Fibroblast of lung (primary cell): ENCODE measurements at regions not wholly inside any gene's neighbourhood (a gene's known extent, or its start where the extent isn't known, plus 50 kb on each side); places are given as distances from the start of the nearest gene placed in this dataset.

Experiments used
- DNase-seq, 2 donors: peaks; one replicate each; pipeline versions ENCODE4 v3.0.0 to v3.0.0-alpha.2; 2010; ENCODE audit warnings: low read depth in 2 of 2
- H2AFZ ChIP-seq: 2 replicates; pipeline ENCODE4 v1.5.1; 2012; ENCODE audit warnings: low read length, control low read depth, inconsistent platforms
- H3K27ac ChIP-seq: 2 replicates; pipeline ENCODE4 v1.5.1; 2011; ENCODE audit warnings: low read length, control low read depth; ENCODE audit not compliant: insufficient read depth
- H3K27me3 ChIP-seq: 2 replicates; pipeline ENCODE4 v1.5.1; 2011; ENCODE audit warnings: mild to moderate bottlenecking, low read length; ENCODE audit not compliant: control insufficient read depth, insufficient read depth
- H3K36me3 ChIP-seq: 2 replicates; pipeline ENCODE4 v1.5.1; 2011; ENCODE audit warnings: low read length; ENCODE audit not compliant: control insufficient read depth, insufficient read depth
- H3K4me1 ChIP-seq: 2 replicates; pipeline ENCODE4 v1.5.1; 2011; ENCODE audit warnings: low read length; ENCODE audit not compliant: control insufficient read depth, insufficient read depth; ENCODE audit errors: extremely low read depth
- H3K4me2 ChIP-seq: 2 replicates; pipeline ENCODE4 v1.5.1; 2011; ENCODE audit warnings: low read length, control low read depth; ENCODE audit not compliant: insufficient read depth; ENCODE audit errors: extremely low read depth
- H3K4me3 ChIP-seq, 4 experiments: fragments of 200-600 bp in 1 of 4; sonication (generic) in 1 of 4; replicated peaks in 1 of 4; 2 replicates each; pipeline ENCODE4 v1.5.1; 2011 to 2016; ENCODE audit warnings: low read length in 4 of 4, low read depth in 3 of 4, mild to moderate bottlenecking in 3 of 4, control low read depth in 2 of 4, inconsistent platforms in 1 of 4, mixed read lengths in 1 of 4; ENCODE audit not compliant: insufficient read depth in 1 of 4; ENCODE audit errors: control extremely low read depth in 1 of 4
- H3K79me2 ChIP-seq: 2 replicates; pipeline ENCODE4 v1.5.1; 2012; ENCODE audit warnings: mild to moderate bottlenecking, low read length, inconsistent platforms; ENCODE audit not compliant: control insufficient read depth, insufficient read depth
- H3K9ac ChIP-seq: 2 replicates; pipeline ENCODE4 v1.5.1; 2011; ENCODE audit warnings: mild to moderate bottlenecking, low read length, control low read depth; ENCODE audit not compliant: insufficient read depth
- H3K9me3 ChIP-seq: 2 replicates; pipeline ENCODE4 v1.5.1; 2012; ENCODE audit warnings: low read depth, low read length; ENCODE audit not compliant: control insufficient read depth, insufficient read depth
- H4K20me1 ChIP-seq: 2 replicates; pipeline ENCODE4 v1.5.1; 2011; ENCODE audit warnings: low read length; ENCODE audit not compliant: control insufficient read depth, insufficient read depth; ENCODE audit errors: extremely low read depth
- EZH2 ChIP-seq: IDR thresholded peaks from 2 replicates; pipeline ENCODE4 v1.5.1; 2012; ENCODE audit warnings: low read length, control low read depth, mild to moderate bottlenecking; ENCODE audit errors: missing control alignments
- TF ChIP-seq, protein P1 (sequence below), 2 donors: IDR thresholded peaks in 1 of 2; conservative IDR thresholded peaks in 1 of 2; 1 replicate in 1 of 2; 2 replicates in 1 of 2; pipeline ENCODE4 v1.5.1; 2011 to 2012; ENCODE audit warnings: low read length in 2 of 2, control low read depth in 1 of 2, inconsistent platforms in 1 of 2, low read depth in 1 of 2, mild to moderate bottlenecking in 1 of 2

DNA sequence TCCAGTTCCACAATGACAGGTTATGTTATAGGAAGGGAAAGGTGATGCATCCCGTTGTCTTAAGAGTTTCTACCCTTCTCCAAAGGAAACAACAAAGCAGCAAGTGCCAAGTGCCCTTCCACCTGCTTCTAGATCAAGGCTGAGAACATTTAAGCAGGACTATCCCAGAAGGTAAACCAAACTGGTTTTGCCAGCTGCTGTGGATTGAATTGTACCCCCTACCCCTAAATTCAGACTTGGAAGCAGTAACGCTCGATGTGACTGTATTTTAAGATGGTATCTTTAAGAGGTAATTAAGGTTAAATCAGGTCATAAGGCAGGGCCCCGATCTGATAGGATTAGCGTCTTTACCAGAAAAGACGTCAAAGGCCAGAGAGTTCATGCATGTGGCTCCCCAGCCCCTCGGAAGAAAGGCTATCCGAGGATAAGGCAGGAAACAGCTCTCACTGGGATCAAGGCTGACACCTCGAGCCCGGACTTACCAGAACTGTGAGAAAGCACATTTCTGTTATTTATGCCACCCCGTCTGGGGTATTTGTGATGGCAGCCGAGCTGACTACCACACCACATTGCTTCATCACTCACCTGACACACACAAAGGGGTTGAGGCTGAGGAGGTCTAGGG is 179.1 kb upstream of the RAI14 start:
- Histone ChIP-seq H3K27ac (no peak overlapping the region), H3K79me2 (no peaks in the 10 kb centered on the region), H3K27me3 (peaks cover 11% of the 10 kb centered on the region), H4K20me1 (no peaks in the 10 kb centered on the region), H3K4me3 (no peak overlapping the region), H3K4me2 (no peak overlapping the region), H3K36me3 (no peaks in the 10 kb centered on the region), H3K9me3 (no peaks in the 10 kb centered on the region), H3K9ac (no peak overlapping the region), H3K4me1 (no peaks in the 10 kb centered on the region), H2AFZ (no peak overlapping the region)
- TF ChIP-seq EZH2: no peak
- TF ChIP-seq, protein P1, sequence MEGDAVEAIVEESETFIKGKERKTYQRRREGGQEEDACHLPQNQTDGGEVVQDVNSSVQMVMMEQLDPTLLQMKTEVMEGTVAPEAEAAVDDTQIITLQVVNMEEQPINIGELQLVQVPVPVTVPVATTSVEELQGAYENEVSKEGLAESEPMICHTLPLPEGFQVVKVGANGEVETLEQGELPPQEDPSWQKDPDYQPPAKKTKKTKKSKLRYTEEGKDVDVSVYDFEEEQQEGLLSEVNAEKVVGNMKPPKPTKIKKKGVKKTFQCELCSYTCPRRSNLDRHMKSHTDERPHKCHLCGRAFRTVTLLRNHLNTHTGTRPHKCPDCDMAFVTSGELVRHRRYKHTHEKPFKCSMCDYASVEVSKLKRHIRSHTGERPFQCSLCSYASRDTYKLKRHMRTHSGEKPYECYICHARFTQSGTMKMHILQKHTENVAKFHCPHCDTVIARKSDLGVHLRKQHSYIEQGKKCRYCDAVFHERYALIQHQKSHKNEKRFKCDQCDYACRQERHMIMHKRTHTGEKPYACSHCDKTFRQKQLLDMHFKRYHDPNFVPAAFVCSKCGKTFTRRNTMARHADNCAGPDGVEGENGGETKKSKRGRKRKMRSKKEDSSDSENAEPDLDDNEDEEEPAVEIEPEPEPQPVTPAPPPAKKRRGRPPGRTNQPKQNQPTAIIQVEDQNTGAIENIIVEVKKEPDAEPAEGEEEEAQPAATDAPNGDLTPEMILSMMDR (conservative IDR thresholded peaks at IDR 0.05 in 1 of 2, IDR thresholded peaks at IDR 0.05 in 1 of 2; ENCODE audit: low read depth in 1 of 2, low read length in 2 of 2): no peak
- DNase-seq: no peak

DNA sequence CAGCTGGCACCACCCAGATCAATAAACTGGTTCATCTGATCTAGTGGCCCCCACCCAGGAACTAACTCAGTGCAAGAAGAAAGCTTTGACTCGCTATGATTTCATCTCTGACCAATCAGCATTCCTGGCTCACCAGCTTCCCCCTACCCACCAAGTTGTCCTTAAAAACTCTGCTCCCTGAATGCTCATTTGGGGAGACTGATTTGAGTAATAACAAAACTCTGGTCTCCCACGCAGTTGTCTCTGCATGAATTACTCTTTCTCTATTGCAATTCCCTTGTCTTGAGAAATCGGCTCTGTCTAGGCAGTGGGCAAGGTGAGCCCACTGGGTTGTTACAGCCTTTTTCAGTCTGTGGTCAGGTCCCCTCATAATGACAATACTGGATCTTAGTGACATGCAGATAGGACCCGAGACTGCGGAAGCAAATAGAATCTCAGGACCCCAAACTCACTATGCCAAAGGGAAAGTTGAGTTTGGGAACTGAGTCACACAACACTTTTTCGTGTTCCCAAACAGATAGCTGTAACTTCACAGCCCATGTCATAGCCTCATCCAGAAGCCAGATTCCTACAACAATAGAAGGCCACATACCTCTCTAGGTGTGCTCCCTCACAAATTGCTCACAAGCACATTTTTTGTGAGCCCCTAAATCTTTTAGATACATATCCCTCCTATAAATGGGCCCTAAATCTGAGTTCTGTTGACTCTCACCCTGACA is 175.2 kb upstream of the RAI14 start:
- Histone ChIP-seq H3K9me3 (no peaks in the 10 kb centered on the region), H3K4me1 (no peaks in the 10 kb centered on the region), H3K27ac (no peak overlapping the region), H3K79me2 (no peaks in the 10 kb centered on the region), H2AFZ (no peak overlapping the region), H3K36me3 (no peaks in the 10 kb centered on the region), H3K4me3 (no peak overlapping the region), H3K4me2 (no peak overlapping the region), H3K27me3 (peaks cover 11% of the 10 kb centered on the region), H3K9ac (no peak overlapping the region), H4K20me1 (no peaks in the 10 kb centered on the region)
- DNase-seq: no peak
- no peak for TF ChIP-seq EZH2
- TF ChIP-seq, protein P1 (conservative IDR thresholded peaks at IDR 0.05 in 1 of 2, IDR thresholded peaks at IDR 0.05 in 1 of 2; ENCODE audit: low read depth in 1 of 2, low read length in 2 of 2): no peak

DNA sequence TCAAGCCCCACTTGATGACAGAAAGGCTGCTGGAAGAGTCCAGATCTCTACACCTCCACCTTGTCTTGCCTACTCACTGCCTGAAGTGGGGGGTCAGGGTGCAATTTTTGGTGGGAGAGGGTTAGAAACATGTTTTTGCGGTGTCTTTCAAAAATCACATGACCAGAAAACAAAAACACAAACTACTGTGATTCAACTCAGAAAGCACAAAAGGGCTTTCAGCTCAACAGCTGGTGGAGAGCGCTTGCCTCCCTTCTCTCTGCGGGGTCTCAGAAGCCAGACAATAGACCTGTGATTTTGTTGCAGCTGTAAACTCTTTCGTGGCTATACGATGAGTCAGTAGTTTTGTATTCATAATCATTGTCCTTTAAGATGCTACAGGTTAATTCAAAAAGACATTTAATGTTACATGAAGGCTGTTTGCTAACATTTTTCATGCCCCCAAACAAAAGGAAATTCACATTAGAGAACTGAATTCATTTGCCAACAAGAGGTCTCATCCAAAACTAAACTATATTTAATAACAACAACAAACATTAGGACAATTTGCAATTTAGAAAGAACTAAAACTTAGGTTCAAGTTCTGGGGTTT is 172.6 kb upstream of the RAI14 start:
- Histone ChIP-seq H3K4me1 (peaks cover 13% of the 10 kb centered on the region), H3K27me3 (peaks cover 2% of the 10 kb centered on the region), H3K36me3 (no peaks in the 10 kb centered on the region), H3K4me2 (no peak overlapping the region), H2AFZ (no peak overlapping the region), H3K79me2 (no peaks in the 10 kb centered on the region), H3K27ac (no peak overlapping the region), H3K9ac (no peak overlapping the region), H3K4me3 (no peak overlapping the region), H3K9me3 (no peaks in the 10 kb centered on the region), H4K20me1 (no peaks in the 10 kb centered on the region)
- DNase-seq: no peak
- TF ChIP-seq, protein P1 (conservative IDR thresholded peaks at IDR 0.05 in 1 of 2, IDR thresholded peaks at IDR 0.05 in 1 of 2; ENCODE audit: low read depth in 1 of 2, low read length in 2 of 2): no peak
- TF ChIP-seq EZH2: no peak
